Endodermal cell (in vitro differentiated cells): ENCODE measurements at regions not wholly inside any gene's neighbourhood (a gene's known extent, or its start where the extent isn't known, plus 50 kb on each side); places are given as distances from the start of the nearest gene placed in this dataset.
"Not testable (repeated sequence)": the region's sequence is repeated elsewhere in the genome, so short reads cannot be mapped to it uniquely, and the experiment has no call there.

ENCODE experiments used
- DNase-seq: peaks from one replicate; pipeline ENCODE4 v3.0.0-alpha.2; 2017
- H3K27ac ChIP-seq: 2 replicates; pipeline ENCODE4 v1.5.1; 2013; ENCODE audit warnings: mild to moderate bottlenecking, low read depth, low read length, moderate library complexity
- H3K27me3 ChIP-seq: 2 replicates; pipeline ENCODE4 v1.6.1; 2013; ENCODE audit warnings: mild to moderate bottlenecking, low read length, moderate library complexity; ENCODE audit not compliant: insufficient read depth, control insufficient read depth, poor library complexity, severe bottlenecking
- H3K36me3 ChIP-seq: 2 replicates; pipeline ENCODE4 v1.7.0; 2013; ENCODE audit warnings: mild to moderate bottlenecking, low read length, moderate library complexity; ENCODE audit not compliant: control insufficient read depth, insufficient read depth
- H3K4me1 ChIP-seq: one replicate; pipeline ENCODE4 v1.7.0; 2013; ENCODE audit warnings: low read length; ENCODE audit not compliant: control insufficient read depth, insufficient read depth
- H3K4me3 ChIP-seq: 2 replicates; pipeline ENCODE4 v1.5.1; 2013; ENCODE audit warnings: mild to moderate bottlenecking, low read length, moderate library complexity
- H3K9ac ChIP-seq: 2 replicates; pipeline ENCODE4 v1.6.1; 2013; ENCODE audit warnings: mild to moderate bottlenecking, low read length, moderate library complexity; ENCODE audit not compliant: poor library complexity, severe bottlenecking; ENCODE audit errors: extremely low read depth
- H3K9me3 ChIP-seq: 2 replicates; pipeline ENCODE4 v1.6.1; 2013; ENCODE audit warnings: mild to moderate bottlenecking, low read length, moderate library complexity; ENCODE audit not compliant: control insufficient read depth
- H3K27ac Mint-ChIP-seq: 2 replicates; pipeline ENCODE4 v1.8.0; 2020; ENCODE audit warnings: mixed read lengths
- H3K27me3 Mint-ChIP-seq: 2 replicates; pipeline ENCODE4 v1.8.0; 2021; ENCODE audit warnings: mild to moderate bottlenecking, mixed read lengths; ENCODE audit not compliant: insufficient read depth
- H3K36me3 Mint-ChIP-seq: 2 replicates; pipeline ENCODE4 v1.8.0; 2020; ENCODE audit warnings: low read depth, mixed read lengths
- H3K4me1 Mint-ChIP-seq: 2 replicates; pipeline ENCODE4 v1.8.0; 2020; ENCODE audit warnings: mixed read lengths
- H3K4me3 Mint-ChIP-seq: 2 replicates; pipeline ENCODE4 v1.8.0; 2020; ENCODE audit warnings: mild to moderate bottlenecking, moderate library complexity, mixed read lengths
- H3K9me3 Mint-ChIP-seq: 2 replicates; pipeline ENCODE4 v1.8.0; 2020; ENCODE audit warnings: mild to moderate bottlenecking, mixed read lengths
- CTCF ChIP-seq: fragments of 200-600 bp; sonication (generic); conservative IDR thresholded peaks from 2 replicates; pipeline ENCODE4 v1.5.0; 2021; ENCODE audit warnings: antibody characterized with exemption, mild to moderate bottlenecking
- WGBS, 2 experiments: methylation state at CpG; one replicate each; pipeline versions ENCODE4 v1.1.5 to v1.1.7; 2013; ENCODE audit warnings: missing lambda C conversion rate in 2 of 2, mixed read lengths in 1 of 2; ENCODE audit not compliant: insufficient coverage in 1 of 2, insufficient read length in 1 of 2; 5-methylcytosine and 5-hydroxymethylcytosine counted together

GRCh38 chr10:120794390-120794789, 56.8 kb upstream of the WDR11 start:
- Mint-ChIP-seq H3K4me3 (no peak overlapping the region), H3K27ac (no peak overlapping the region), H3K36me3 (peaks cover 11% of the 10 kb centered on the region), H3K27me3 (no peaks in the 10 kb centered on the region), H3K4me1 (peaks cover 10% of the 10 kb centered on the region), H3K9me3 (peaks cover 15% of the 10 kb centered on the region)
- Histone ChIP-seq H3K4me1 (peaks cover under 1% of the 10 kb centered on the region), H3K4me3 (no peak overlapping the region), H3K9ac (no peak overlapping the region), H3K36me3 (no peaks in the 10 kb centered on the region), H3K9me3 (peaks cover 10% of the 10 kb centered on the region), H3K27me3 (no peaks in the 10 kb centered on the region), H3K27ac (no peak overlapping the region)
- no peak for DNase-seq
- TF ChIP-seq CTCF, result no peak
- WGBS, 2 experiments, result 83 to 100% methylated on average over 1 to 2 of the region's 4 CpGs

- not testable (repeated sequence) for H3K4me3 ChIP-seq, H3K4me3 Mint-ChIP-seq, H3K27me3 ChIP-seq, H3K9ac ChIP-seq, H3K27ac ChIP-seq, H3K27ac Mint-ChIP-seq, H3K27me3 Mint-ChIP-seq, H3K36me3 ChIP-seq, DNase-seq
- Mint-ChIP-seq H3K9me3 (peaks cover 15% of the 10 kb centered on the region), H3K4me1 (peaks cover 36% of the 10 kb centered on the region), H3K36me3 (peaks cover 11% of the 10 kb centered on the region)
- H3K9me3 ChIP-seq, result peaks cover 10% of the 10 kb centered on the region
- WGBS, 2 experiments, result 97% methylated on average over 27 of the region's 29 CpGs; no CpG with 5 or more reads in 1 of the 2 experiments
- H3K4me1 ChIP-seq, result peaks cover 22% of the 10 kb centered on the region
Observed at GRCh38 chr10:120798276-120798675, 52.9 kb upstream of the WDR11 start.

GRCh38 chr10:120799849-120800248, 51.3 kb upstream of the WDR11 start:
- H3K36me3 Mint-ChIP-seq, result peaks cover 11% of the 10 kb centered on the region
- peaks cover 15% of the 10 kb centered on the region for H3K9me3 Mint-ChIP-seq
- peaks cover 35% of the 10 kb centered on the region for H3K4me1 Mint-ChIP-seq
- Histone ChIP-seq H3K9me3 (peaks cover 10% of the 10 kb centered on the region), H3K27ac (no peak overlapping the region), H3K9ac (no peak overlapping the region), H3K4me3 (peak overlapping the region; percentile 46), H3K27me3 (no peaks in the 10 kb centered on the region), H3K4me1 (peaks cover 22% of the 10 kb centered on the region), H3K36me3 (no peaks in the 10 kb centered on the region)
- H3K4me3 Mint-ChIP-seq, result no peak overlapping the region
- peak overlapping the region; percentile 69 for H3K27ac Mint-ChIP-seq
- 20 to 50% methylated on average over 1 to 2 of the region's 2 CpGs for WGBS, 2 experiments
- peak; percentile 54 for DNase-seq
- H3K27me3 Mint-ChIP-seq, result no peaks in the 10 kb centered on the region
- TF ChIP-seq CTCF, result no peak
